GM12892 (cell line): ENCODE measurements at regions not wholly inside any gene's neighbourhood (a gene's known extent, or its start where the extent isn't known, plus 50 kb on each side); places are given as distances from the start of the nearest gene placed in this dataset.

Experiments
- POLR2A ChIP-seq: IDR thresholded peaks from 2 replicates; pipeline ENCODE4 v1.6.1; 2011; ENCODE audit warnings: low read depth, low read length, control low read depth
- POLR2AphosphoS5 ChIP-seq: IDR thresholded peaks from 2 replicates; pipeline ENCODE4 v1.6.1; 2011; ENCODE audit warnings: low read depth, low read length, control low read depth
- TAF1 ChIP-seq: IDR thresholded peaks from 2 replicates; pipeline ENCODE4 v1.6.1; 2011; ENCODE audit warnings: low read depth, mild to moderate bottlenecking, control low read depth, low read length, borderline replicate concordance

- TF ChIP-seq POLR2AphosphoS5 (no peak), POLR2A (no peak), TAF1 (no peak)
Observed at GRCh38 chr9:119556129-119556875, 187.1 kb upstream of the BRINP1 start.
